HEK293T (cell line): ENCODE measurements at regions not wholly inside any gene's neighbourhood (a gene's known extent, or its start where the extent isn't known, plus 50 kb on each side); places are given as distances from the start of the nearest gene placed in this dataset.

ENCODE experiments used
- BHLHE40 ChIP-seq: fragments of 450-650 bp; IDR thresholded peaks from 2 replicates; pipeline ENCODE4 v1.6.1; 2016; ENCODE audit warnings: mild to moderate bottlenecking, moderate library complexity, borderline replicate concordance
- ELF4 ChIP-seq: fragments of 450-650 bp; IDR thresholded peaks from 2 replicates; pipeline ENCODE4 v1.6.1; 2017; ENCODE audit warnings: antibody characterized with exemption
- FOXA1 ChIP-seq: fragments of 450-650 bp; IDR thresholded peaks from 2 replicates; pipeline ENCODE4 v1.6.1; 2016; ENCODE audit warnings: mild to moderate bottlenecking
- FOXK2 ChIP-seq: fragments of 450-650 bp; IDR thresholded peaks from 2 replicates; pipeline ENCODE4 v1.6.1; 2016; ENCODE audit warnings: mild to moderate bottlenecking
- FOXM1 ChIP-seq: fragments of 450-650 bp; IDR thresholded peaks from 2 replicates; pipeline ENCODE4 v1.6.1; 2017; ENCODE audit warnings: mild to moderate bottlenecking, borderline replicate concordance
- LEF1 ChIP-seq: fragments of 450-650 bp; IDR thresholded peaks from 2 replicates; pipeline ENCODE4 v1.6.1; 2017; ENCODE audit warnings: mild to moderate bottlenecking, borderline replicate concordance
- SP1 ChIP-seq: fragments of 450-650 bp; IDR thresholded peaks from 2 replicates; pipeline ENCODE4 v1.6.1; 2017
- SUZ12 ChIP-seq: fragments of 450-650 bp; IDR thresholded peaks from 2 replicates; pipeline ENCODE4 v1.6.1; 2016; ENCODE audit warnings: mild to moderate bottlenecking
- TARDBP ChIP-seq: fragments of 450-650 bp; IDR thresholded peaks from 2 replicates; pipeline ENCODE4 v1.6.1; 2016

- no peak for TF ChIP-seq SP1
- TF ChIP-seq TARDBP, result no peak
- TF ChIP-seq ELF4, result no peak
- TF ChIP-seq SUZ12, result no peak
- TF ChIP-seq FOXK2, result no peak
- TF ChIP-seq FOXM1, result no peak
- no peak for TF ChIP-seq FOXA1
- no peak for TF ChIP-seq LEF1
- TF ChIP-seq BHLHE40, result no peak
Observed at GRCh38 chr7:41763626-41764025, 60.7 kb upstream of the INHBA start.
